LNCaP clone FGC (cell line): ENCODE measurements at regions not wholly inside any gene's neighbourhood (a gene's known extent, or its start where the extent isn't known, plus 50 kb on each side); places are given as distances from the start of the nearest gene placed in this dataset.

Experiments
- DNase-seq: peaks from one replicate; pipeline ENCODE4 v3.0.0-alpha.2; 2011; ENCODE audit warnings: low read depth
- H3K4me3 ChIP-seq: 2 replicates; pipeline ENCODE4 v1.5.1; 2011; ENCODE audit warnings: mild to moderate bottlenecking, low read depth, low read length, control low read depth
- CTCF ChIP-seq: IDR thresholded peaks from 2 replicates; pipeline ENCODE4 v1.5.1; 2012; ENCODE audit warnings: mild to moderate bottlenecking; ENCODE audit not compliant: control insufficient read depth, insufficient read depth; ENCODE audit errors: extremely low read depth

- no peak for TF ChIP-seq CTCF
- H3K4me3 ChIP-seq = no peak overlapping the region
- no peak for DNase-seq
Observed at GRCh38 chrX:39654952-39655351, 442.8 kb downstream of the BCOR start.

- no peak for DNase-seq
- no peak for TF ChIP-seq CTCF
- H3K4me3 ChIP-seq = no peak overlapping the region
Observed at GRCh38 chrX:39661116-39661907, 436.4 kb downstream of the BCOR start.

GRCh38 chrX:39665830-39666518, 431.8 kb downstream of the BCOR start:
- no peak for TF ChIP-seq CTCF
- no peak for DNase-seq
- H3K4me3 ChIP-seq = no peak overlapping the region

GRCh38 chrX:39667191-39667590, 430.6 kb downstream of the BCOR start:
- DNase-seq = no peak
- no peak overlapping the region for H3K4me3 ChIP-seq

GRCh38 chrX:39667736-39668482, 429.8 kb downstream of the BCOR start:
- no peak for DNase-seq
- TF ChIP-seq CTCF = no peak

More at GRCh38 chrX:39667191-39667590, 430.6 kb downstream of the BCOR start:
- TF ChIP-seq CTCF = no peak

GRCh38 chrX:39669668-39670067, 428.1 kb downstream of the BCOR start:
- no peak for TF ChIP-seq CTCF
- no peak for DNase-seq
- no peak overlapping the region for H3K4me3 ChIP-seq

More at GRCh38 chrX:39667736-39668482, 429.8 kb downstream of the BCOR start:
- H3K4me3 ChIP-seq = no peak overlapping the region
